A673 (cell line): ENCODE measurements at regions not wholly inside any gene's neighbourhood (a gene's known extent, or its start where the extent isn't known, plus 50 kb on each side); places are given as distances from the start of the nearest gene placed in this dataset.

ENCODE experiments used
- BruUV-seq: library from RNA; stranded (reverse); fragments of 400-500 nt; replicated peaks from 2 replicates; lab custom pipeline; 2021; lab: Mats Ljungman, UMichigan
- CTCF ChIA-PET: fragments of 300-600 bp; sonication (Branson Sonifier 250); formaldehyde crosslinking; loops from one replicate; lab custom pipeline; 2022; ENCODE audit warnings: antibody characterized with exemption; lab: Charles Lee
- POLR2A ChIA-PET: fragments of 300-600 bp; sonication (Branson Sonifier 250); formaldehyde crosslinking; loops from one replicate; lab custom pipeline; 2022; ENCODE audit warnings: antibody characterized with exemption; ENCODE audit not compliant: low non-redundant PET; lab: Charles Lee
- DNase-seq: peaks from one replicate; pipeline ENCODE4 v3.0.0-alpha.2; 2015; ENCODE audit warnings: low spot score
- H3K27ac ChIP-seq: fragments of 200-600 bp; sonication (generic); 2 replicates; pipeline ENCODE4 v1.5.1; 2016; ENCODE audit warnings: mixed run types, low read depth, mild to moderate bottlenecking, mixed read lengths, antibody characterized with exemption, low read length; ENCODE audit not compliant: poor library complexity, severe bottlenecking
- H3K27me3 ChIP-seq: fragments of 200-600 bp; sonication (generic); replicated peaks from 2 replicates; pipeline ENCODE4 v1.6.1; 2017; ENCODE audit warnings: mixed run types, low read depth, mild to moderate bottlenecking, mixed read lengths, antibody characterized with exemption, low read length; ENCODE audit not compliant: insufficient read depth, poor library complexity
- H3K36me3 ChIP-seq: fragments of 200-600 bp; sonication (generic); 2 replicates; pipeline ENCODE4 v1.6.1; 2016; ENCODE audit warnings: mixed run types, mild to moderate bottlenecking, mixed read lengths, antibody characterized with exemption, low read length; ENCODE audit not compliant: insufficient read depth, poor library complexity, severe bottlenecking
- H3K4me1 ChIP-seq: fragments of 200-600 bp; sonication (generic); 2 replicates; pipeline ENCODE4 v1.6.1; 2017; ENCODE audit warnings: mixed run types, mild to moderate bottlenecking, mixed read lengths, antibody characterized with exemption, low read length; ENCODE audit not compliant: insufficient read depth, poor library complexity, severe bottlenecking
- H3K4me3 ChIP-seq: fragments of 200-600 bp; sonication (generic); 2 replicates; pipeline ENCODE4 v1.5.1; 2016; ENCODE audit warnings: low read depth, mixed run types, mild to moderate bottlenecking, mixed read lengths, low read length; ENCODE audit not compliant: poor library complexity, severe bottlenecking
- H3K9me3 ChIP-seq: fragments of 200-600 bp; sonication (generic); 2 replicates; pipeline ENCODE4 v1.6.1; 2016; ENCODE audit warnings: mixed run types, low read depth, mild to moderate bottlenecking, mixed read lengths, antibody characterized with exemption, low read length; ENCODE audit not compliant: poor library complexity, severe bottlenecking
- EZH2 ChIP-seq: fragments of 200-600 bp; sonication (generic); IDR thresholded peaks from 2 replicates; pipeline ENCODE4 v1.6.1; 2017; ENCODE audit warnings: borderline replicate concordance, low read depth, mild to moderate bottlenecking, mixed read lengths, antibody characterized with exemption, low read length; ENCODE audit not compliant: poor library complexity, severe bottlenecking
- intact Hi-C: fragments of 100-400 bp; cut with micrococcal nuclease; formaldehyde crosslinking; loops from one replicate; pipeline ENCODE4 v1.10.0; 2022; ENCODE audit not compliant: unreplicated experiment
- TF ChIP-seq, protein P1 (sequence below): fragments of 300-800, 200-600 bp; sonication (generic); conservative IDR thresholded peaks from 2 replicates; pipeline ENCODE4 v1.5.1; 2017; ENCODE audit warnings: low read depth, mild to moderate bottlenecking, antibody characterized with exemption, low read length, moderate library complexity, mixed read lengths

GRCh38 chr4:28973587-28974350 lies 1746.4 kb upstream of the PCDH7 start:
- Histone ChIP-seq H3K9me3 (no peaks in the 10 kb centered on the region), H3K27ac (no peak overlapping the region), H3K27me3 (no peaks in the 10 kb centered on the region), H3K4me1 (no peaks in the 10 kb centered on the region), H3K36me3 (no peaks in the 10 kb centered on the region), H3K4me3 (no peak overlapping the region)
- DNase-seq = no peak
- intact Hi-C loops = no loop called here
- CTCF ChIA-PET = no interaction called here
- TF ChIP-seq EZH2 = no peak
- TF ChIP-seq, protein P1, sequence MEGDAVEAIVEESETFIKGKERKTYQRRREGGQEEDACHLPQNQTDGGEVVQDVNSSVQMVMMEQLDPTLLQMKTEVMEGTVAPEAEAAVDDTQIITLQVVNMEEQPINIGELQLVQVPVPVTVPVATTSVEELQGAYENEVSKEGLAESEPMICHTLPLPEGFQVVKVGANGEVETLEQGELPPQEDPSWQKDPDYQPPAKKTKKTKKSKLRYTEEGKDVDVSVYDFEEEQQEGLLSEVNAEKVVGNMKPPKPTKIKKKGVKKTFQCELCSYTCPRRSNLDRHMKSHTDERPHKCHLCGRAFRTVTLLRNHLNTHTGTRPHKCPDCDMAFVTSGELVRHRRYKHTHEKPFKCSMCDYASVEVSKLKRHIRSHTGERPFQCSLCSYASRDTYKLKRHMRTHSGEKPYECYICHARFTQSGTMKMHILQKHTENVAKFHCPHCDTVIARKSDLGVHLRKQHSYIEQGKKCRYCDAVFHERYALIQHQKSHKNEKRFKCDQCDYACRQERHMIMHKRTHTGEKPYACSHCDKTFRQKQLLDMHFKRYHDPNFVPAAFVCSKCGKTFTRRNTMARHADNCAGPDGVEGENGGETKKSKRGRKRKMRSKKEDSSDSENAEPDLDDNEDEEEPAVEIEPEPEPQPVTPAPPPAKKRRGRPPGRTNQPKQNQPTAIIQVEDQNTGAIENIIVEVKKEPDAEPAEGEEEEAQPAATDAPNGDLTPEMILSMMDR = no peak
- POLR2A ChIA-PET = no interaction called here
- no TSS peak for BruUV-seq

DNA sequence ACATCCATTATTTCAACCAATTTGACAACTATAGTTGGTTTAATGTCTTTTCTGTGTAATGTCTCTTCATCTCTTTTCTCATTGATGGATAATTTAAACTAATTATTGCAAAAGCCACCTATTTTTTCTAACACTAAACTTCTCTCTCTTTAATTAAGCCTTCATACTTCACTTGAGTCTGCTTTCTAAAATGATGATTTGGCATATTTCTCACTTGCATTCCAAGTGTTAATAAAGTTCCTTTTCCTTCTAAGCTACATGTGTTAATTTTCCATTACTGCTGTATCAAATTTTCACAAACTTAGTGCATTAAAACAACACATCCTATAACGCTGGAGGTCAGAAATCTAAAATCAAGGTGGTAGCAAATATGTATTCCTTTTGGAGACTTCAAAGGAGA lies 1743.8 kb upstream of the PCDH7 start:
- Histone ChIP-seq H3K27me3 (no peaks in the 10 kb centered on the region), H3K36me3 (no peaks in the 10 kb centered on the region), H3K27ac (no peak overlapping the region), H3K9me3 (no peaks in the 10 kb centered on the region), H3K4me3 (no peak overlapping the region), H3K4me1 (no peaks in the 10 kb centered on the region)
- intact Hi-C loops = no loop called here
- no TSS peak for BruUV-seq
- POLR2A ChIA-PET = no interaction called here
- CTCF ChIA-PET = no interaction called here
- TF ChIP-seq, protein P1 = no peak
- TF ChIP-seq EZH2 = no peak
- no peak for DNase-seq

- ChIA-PET POLR2A (no interaction called here), CTCF (no interaction called here)
- Histone ChIP-seq H3K4me3 (no peak overlapping the region), H3K27ac (no peak overlapping the region), H3K4me1 (peaks cover 9% of the 10 kb centered on the region), H3K27me3 (no peaks in the 10 kb centered on the region), H3K9me3 (no peaks in the 10 kb centered on the region), H3K36me3 (no peaks in the 10 kb centered on the region)
- DNase-seq = peak; percentile 78
- TF ChIP-seq, protein P1 = no peak
- TF ChIP-seq EZH2 = no peak
- BruUV-seq = no TSS peak
- intact Hi-C loops = no loop called here
Measured at GRCh38 chr4:29002151-29002550, 1718.0 kb upstream of the PCDH7 start.
